ENCODE measurements at regions not wholly inside any gene's neighbourhood (a gene's known extent, or its start where the extent isn't known, plus 50 kb on each side); places are given as distances from the start of the nearest gene placed in this dataset.

- no peak overlapping the region for H3K27ac Mint-ChIP-seq
- no peak for ATAC-seq
- no peaks in the 10 kb centered on the region for H3K4me1 Mint-ChIP-seq
- DNase-seq: no peak
- H3K27me3 Mint-ChIP-seq: no peaks in the 10 kb centered on the region
- H3K4me3 Mint-ChIP-seq: no peak overlapping the region
- H3K9me3 Mint-ChIP-seq: peaks cover 0 to 8% of the 10 kb centered on the region in 2 donors
Measured at GRCh38 chr16:6913566-6913965, 419.1 kb upstream of the RBFOX1 start.

GRCh38 chr16:6910301-6910700, 422.3 kb upstream of the RBFOX1 start:
- DNase-seq: no peak
- Mint-ChIP-seq H3K4me3 (no peak overlapping the region), H3K27ac (no peak overlapping the region), H3K9me3 (peaks cover 13 to 14% of the 10 kb centered on the region in 2 donors), H3K4me1 (no peaks in the 10 kb centered on the region), H3K27me3 (no peaks in the 10 kb centered on the region)
- no peak for ATAC-seq

GRCh38 chr16:6905601-6906000, 427.0 kb upstream of the RBFOX1 start:
- Mint-ChIP-seq H3K9me3 (peaks cover 20 to 34% of the 10 kb centered on the region in 2 donors), H3K4me1 (no peaks in the 10 kb centered on the region), H3K4me3 (no peak overlapping the region), H3K27me3 (no peaks in the 10 kb centered on the region), H3K27ac (no peak overlapping the region)
- DNase-seq: no peak
- no peak for ATAC-seq

DNA sequence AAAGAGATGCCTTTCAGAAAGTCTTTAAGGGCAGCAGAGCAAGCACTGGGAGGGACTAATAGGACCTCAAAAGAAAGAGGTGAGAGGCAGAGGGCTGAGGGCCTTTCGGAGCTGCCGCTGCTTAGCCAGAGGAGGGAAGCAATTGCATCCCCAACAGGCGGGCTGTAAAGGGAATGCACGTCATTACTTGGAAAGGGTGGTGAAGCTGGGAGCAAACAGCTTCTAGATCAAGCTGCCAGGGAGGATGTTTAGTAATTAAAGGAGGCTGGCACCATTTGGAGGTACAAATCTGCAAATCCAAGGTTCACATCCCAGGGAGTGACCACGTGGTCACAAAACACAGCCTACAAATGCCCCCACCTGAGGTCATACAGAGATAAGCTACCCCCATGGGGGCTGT, 429.0 kb upstream of the RBFOX1 start:
- Mint-ChIP-seq H3K4me3 (no peak overlapping the region), H3K27me3 (no peaks in the 10 kb centered on the region), H3K4me1 (no peaks in the 10 kb centered on the region), H3K27ac (no peak overlapping the region), H3K9me3 (peaks cover 26 to 45% of the 10 kb centered on the region in 2 donors)
- ATAC-seq (no peak), DNase-seq (no peak)

DNA sequence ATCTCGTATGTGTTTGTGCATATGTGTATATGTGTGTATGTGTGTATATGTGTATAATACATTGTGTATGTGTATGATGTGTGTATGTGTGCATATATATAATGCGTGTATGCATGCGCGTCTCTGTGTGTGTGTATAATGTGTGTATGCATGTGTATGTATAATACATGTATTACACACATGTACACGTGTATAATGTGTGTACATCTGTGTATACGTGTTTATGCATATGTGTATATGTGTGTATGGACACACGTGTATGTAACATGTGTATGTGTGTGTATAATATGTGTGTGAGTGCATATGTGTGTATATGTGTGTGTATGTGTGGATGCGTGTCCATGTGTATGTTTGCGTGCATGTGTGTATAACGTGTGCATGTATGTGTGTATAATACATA, 433.7 kb upstream of the RBFOX1 start:
- Mint-ChIP-seq H3K4me1 (no peaks in the 10 kb centered on the region), H3K4me3 (no peak overlapping the region), H3K9me3 (peaks cover 13 to 39% of the 10 kb centered on the region in 2 donors), H3K27ac (no peak overlapping the region), H3K27me3 (no peaks in the 10 kb centered on the region)
- DNase-seq (no peak), ATAC-seq (no peak)

- no peak overlapping the region for H3K4me3 Mint-ChIP-seq
- H3K27me3 Mint-ChIP-seq: no peaks in the 10 kb centered on the region
- no peak for DNase-seq
- H3K4me1 Mint-ChIP-seq: no peaks in the 10 kb centered on the region
- H3K27ac Mint-ChIP-seq: no peak overlapping the region
- H3K9me3 Mint-ChIP-seq: peaks cover 15 to 31% of the 10 kb centered on the region in 2 donors
- ATAC-seq: no peak
Measured at GRCh38 chr16:6897876-6898485, 434.7 kb upstream of the RBFOX1 start.

- Mint-ChIP-seq H3K4me3 (no peak overlapping the region), H3K4me1 (no peaks in the 10 kb centered on the region), H3K27ac (no peak overlapping the region), H3K27me3 (no peaks in the 10 kb centered on the region), H3K9me3 (peaks cover 6 to 13% of the 10 kb centered on the region in 2 donors)
- no peak for ATAC-seq
- DNase-seq: no peak
Measured at GRCh38 chr16:6892966-6893365, 439.7 kb upstream of the RBFOX1 start.

DNA sequence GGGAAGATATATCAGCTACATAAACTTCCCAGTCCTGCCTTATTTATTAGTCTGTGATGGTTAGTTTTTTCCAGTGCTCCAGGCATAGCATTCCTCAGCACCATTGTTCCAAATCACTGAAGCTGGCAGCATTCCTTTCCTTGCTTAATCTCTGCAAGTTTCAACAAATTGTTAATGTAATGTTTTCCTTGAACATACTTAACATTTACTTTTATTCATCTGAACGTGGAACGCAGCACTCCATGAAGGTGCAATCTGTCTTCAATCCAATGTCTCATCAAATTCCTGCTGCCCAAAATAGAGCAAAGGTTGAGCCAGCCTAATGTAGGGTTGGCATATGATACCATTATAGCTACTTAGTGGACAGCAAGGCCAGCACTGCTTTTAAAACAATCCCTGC, 441.1 kb upstream of the RBFOX1 start:
- Mint-ChIP-seq H3K4me3 (no peak overlapping the region), H3K4me1 (no peaks in the 10 kb centered on the region), H3K9me3 (peaks cover 10 to 22% of the 10 kb centered on the region in 2 donors), H3K27ac (no peak overlapping the region), H3K27me3 (no peaks in the 10 kb centered on the region)
- DNase-seq (no peak), ATAC-seq (no peak)

GRCh38 chr16:6888531-6888930, 444.1 kb upstream of the RBFOX1 start:
- H3K27me3 Mint-ChIP-seq: no peaks in the 10 kb centered on the region
- no peak overlapping the region for H3K4me3 Mint-ChIP-seq
- H3K27ac Mint-ChIP-seq: no peak overlapping the region
- ATAC-seq (no peak), DNase-seq (no peak)
- H3K4me1 Mint-ChIP-seq: no peaks in the 10 kb centered on the region
- H3K9me3 Mint-ChIP-seq: peaks cover 10 to 22% of the 10 kb centered on the region in 2 donors

DNA sequence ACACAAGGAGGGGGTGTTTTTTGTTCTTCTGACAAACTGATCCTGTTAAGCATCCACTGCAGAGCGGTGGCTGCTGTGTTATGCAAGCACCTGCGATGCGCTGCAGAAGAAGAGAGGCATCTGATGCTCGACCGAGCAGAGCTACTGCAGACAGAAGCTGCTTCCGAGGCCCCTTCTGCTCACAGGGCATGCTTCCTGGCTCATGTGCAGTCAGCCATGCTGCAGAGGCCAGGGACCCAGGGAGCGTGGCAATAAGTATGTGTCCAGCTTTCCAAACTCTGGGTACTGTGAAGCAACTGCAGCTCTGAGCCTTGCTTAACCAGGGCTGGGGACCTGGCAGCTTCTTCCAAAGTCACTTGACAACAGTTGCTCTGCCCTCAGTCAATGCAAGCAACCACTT, 448.6 kb upstream of the RBFOX1 start:
- H3K9me3 Mint-ChIP-seq: peaks cover 5 to 9% of the 10 kb centered on the region in 2 donors
- H3K27me3 Mint-ChIP-seq: no peaks in the 10 kb centered on the region
- DNase-seq (no peak), ATAC-seq (no peak)
- no peak overlapping the region for H3K4me3 Mint-ChIP-seq
- no peak overlapping the region for H3K27ac Mint-ChIP-seq
- no peaks in the 10 kb centered on the region for H3K4me1 Mint-ChIP-seq

- H3K9me3 Mint-ChIP-seq: peaks cover 0 to 5% of the 10 kb centered on the region in 2 donors
- DNase-seq (no peak), ATAC-seq (no peak)
- H3K27ac Mint-ChIP-seq: no peak overlapping the region
- H3K27me3 Mint-ChIP-seq: no peaks in the 10 kb centered on the region
- H3K4me3 Mint-ChIP-seq: no peak overlapping the region
- H3K4me1 Mint-ChIP-seq: no peaks in the 10 kb centered on the region
Measured at GRCh38 chr16:6880263-6880662, 452.4 kb upstream of the RBFOX1 start.

- DNase-seq (no peak), ATAC-seq (no peak)
- no peaks in the 10 kb centered on the region for H3K4me1 Mint-ChIP-seq
- H3K4me3 Mint-ChIP-seq: no peak overlapping the region
- H3K27me3 Mint-ChIP-seq: no peaks in the 10 kb centered on the region
- H3K9me3 Mint-ChIP-seq: peaks cover 10 to 17% of the 10 kb centered on the region in 2 donors
- H3K27ac Mint-ChIP-seq: no peak overlapping the region
Measured at GRCh38 chr16:6864671-6865070, 468.0 kb upstream of the RBFOX1 start.

GRCh38 chr16:6864244-6864643, 468.4 kb upstream of the RBFOX1 start:
- H3K4me1 Mint-ChIP-seq: no peaks in the 10 kb centered on the region
- DNase-seq: no peak
- no peaks in the 10 kb centered on the region for H3K27me3 Mint-ChIP-seq
- no peak for ATAC-seq
- H3K9me3 Mint-ChIP-seq: peaks cover 10 to 19% of the 10 kb centered on the region in 2 donors
- no peak overlapping the region for H3K4me3 Mint-ChIP-seq
- no peak overlapping the region for H3K27ac Mint-ChIP-seq

GRCh38 chr16:6863135-6863534, 469.5 kb upstream of the RBFOX1 start:
- no peaks in the 10 kb centered on the region for H3K27me3 Mint-ChIP-seq
- ATAC-seq (no peak), DNase-seq (no peak)
- peaks cover 6 to 13% of the 10 kb centered on the region in 2 donors for H3K9me3 Mint-ChIP-seq
- H3K4me1 Mint-ChIP-seq: no peaks in the 10 kb centered on the region
- H3K27ac Mint-ChIP-seq: no peak overlapping the region
- H3K4me3 Mint-ChIP-seq: no peak overlapping the region

- Mint-ChIP-seq H3K27ac (no peak overlapping the region), H3K27me3 (no peaks in the 10 kb centered on the region), H3K9me3 (peaks cover 6 to 13% of the 10 kb centered on the region in 2 donors), H3K4me3 (no peak overlapping the region), H3K4me1 (no peaks in the 10 kb centered on the region)
- ATAC-seq: no peak
- no peak for DNase-seq
Measured at GRCh38 chr16:6861815-6862477, 470.7 kb upstream of the RBFOX1 start.

- Mint-ChIP-seq H3K27ac (no peak overlapping the region), H3K4me1 (no peaks in the 10 kb centered on the region), H3K9me3 (peaks cover 6 to 13% of the 10 kb centered on the region in 2 donors), H3K27me3 (no peaks in the 10 kb centered on the region), H3K4me3 (no peak overlapping the region)
- no peak for ATAC-seq
- DNase-seq: no peak
Measured at GRCh38 chr16:6861135-6861814, 471.4 kb upstream of the RBFOX1 start.
